GM19351 (cell line): ENCODE measurements at regions not wholly inside any gene's neighbourhood (a gene's known extent, or its start where the extent isn't known, plus 50 kb on each side); places are given as distances from the start of the nearest gene placed in this dataset.

Experiments used
- ATAC-seq: cut with Tn5 transposase; IDR thresholded peaks from one replicate; pipeline ENCODE4 v1.9.1; 2021; ENCODE audit warnings: mild to moderate bottlenecking, moderate library complexity; ENCODE audit not compliant: unreplicated experiment

DNA sequence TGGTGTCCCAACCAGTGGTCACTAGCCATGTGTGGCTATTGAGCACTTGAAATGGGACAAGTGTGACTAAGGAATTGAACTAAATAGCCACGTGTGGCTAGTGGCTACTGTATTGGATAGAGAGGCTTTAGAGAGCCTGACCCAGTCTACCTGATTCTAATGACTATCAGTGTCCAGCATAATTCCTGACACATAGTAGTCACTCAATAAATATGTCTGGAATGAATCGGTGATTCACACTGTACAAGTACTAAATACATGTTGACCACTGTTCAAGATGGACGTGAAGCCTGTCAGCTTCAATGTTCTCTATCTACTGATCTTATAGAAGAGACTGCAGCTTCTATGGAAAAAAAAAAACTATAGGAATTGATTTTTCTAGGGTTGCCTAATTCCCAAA lies 57.7 kb upstream of the MAST4 start:
- ATAC-seq, result no peak

DNA sequence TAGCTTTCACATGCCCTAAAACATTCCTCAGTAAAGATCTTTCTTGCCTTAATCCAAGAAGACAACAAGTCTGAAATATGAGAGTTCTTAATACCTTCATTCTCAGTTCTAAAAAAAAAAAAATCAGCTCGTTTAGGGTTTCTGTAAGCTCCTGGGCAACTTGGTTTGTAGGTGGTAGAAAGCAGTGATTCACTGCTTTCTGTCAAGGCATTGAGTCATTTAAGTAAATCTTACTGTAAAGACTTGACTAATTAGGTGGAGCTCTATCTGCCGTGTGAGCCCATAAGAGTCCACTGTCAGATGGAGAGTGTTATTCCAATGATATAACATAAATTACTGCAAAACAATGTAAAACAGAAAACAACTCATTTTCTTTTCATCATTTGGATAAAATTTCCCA lies 56.1 kb upstream of the MAST4 start:
- peak; percentile 48 for ATAC-seq

DNA sequence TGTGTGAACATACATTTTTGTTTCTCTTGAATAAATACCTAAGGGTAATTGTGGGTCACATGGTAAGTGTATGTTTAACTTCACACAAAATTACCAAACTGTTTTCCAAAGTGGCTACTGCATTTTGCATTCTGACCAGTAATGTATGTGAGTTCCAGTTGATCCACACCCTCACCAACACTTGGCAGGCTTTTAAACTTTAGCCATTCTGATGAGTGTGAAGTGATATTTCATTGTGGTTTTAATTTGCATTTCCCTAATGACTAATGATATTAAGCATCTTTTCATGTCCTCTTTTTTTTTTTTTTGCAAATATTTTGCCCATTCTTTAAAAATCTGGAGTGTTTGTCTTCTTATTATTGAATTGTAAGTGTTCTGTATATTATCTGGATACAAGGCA lies 53.5 kb upstream of the MAST4 start:
- no peak for ATAC-seq
